ENCODE measurements at regions not wholly inside any gene's neighbourhood (a gene's known extent, or its start where the extent isn't known, plus 50 kb on each side); places are given as distances from the start of the nearest gene placed in this dataset.

DNA sequence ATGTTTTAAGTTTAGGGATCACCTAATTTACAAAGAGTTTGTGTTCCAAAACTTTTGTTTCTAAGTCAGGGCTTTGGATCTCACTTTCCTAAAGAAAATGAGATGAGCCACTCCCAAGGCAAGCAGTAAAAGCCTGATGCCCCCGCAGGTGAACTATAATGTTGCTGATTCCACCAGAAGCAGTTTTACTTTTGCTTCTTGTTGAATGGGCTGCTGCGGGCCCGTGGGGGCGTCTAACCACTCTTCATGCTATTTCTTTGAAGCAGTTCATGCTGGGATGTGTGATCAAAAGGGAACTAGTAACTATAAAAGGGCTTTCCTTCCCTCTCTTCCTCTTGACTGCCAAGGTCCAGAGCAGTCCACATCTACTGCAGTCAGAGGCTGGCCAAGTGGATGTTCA lies 118.7 kb upstream of the NEBL start:
- no peaks in the 10 kb centered on the region for H3K36me3 ChIP-seq (ENCODE audit: insufficient read depth, low read length)
- no peaks in the 10 kb centered on the region for H4K20me1 ChIP-seq (ENCODE audit: insufficient read depth)
- no peaks in the 10 kb centered on the region for H3K27me3 ChIP-seq (ENCODE audit: insufficient read depth, low read depth, low read length)
- H3K9ac ChIP-seq (ENCODE audit: low read length): no peak overlapping the region
- no peak overlapping the region for H3K4me3 ChIP-seq (ENCODE audit: low read length)
- H3K27ac ChIP-seq (ENCODE audit: low read length): no peak overlapping the region
- TF ChIP-seq, protein P1, sequence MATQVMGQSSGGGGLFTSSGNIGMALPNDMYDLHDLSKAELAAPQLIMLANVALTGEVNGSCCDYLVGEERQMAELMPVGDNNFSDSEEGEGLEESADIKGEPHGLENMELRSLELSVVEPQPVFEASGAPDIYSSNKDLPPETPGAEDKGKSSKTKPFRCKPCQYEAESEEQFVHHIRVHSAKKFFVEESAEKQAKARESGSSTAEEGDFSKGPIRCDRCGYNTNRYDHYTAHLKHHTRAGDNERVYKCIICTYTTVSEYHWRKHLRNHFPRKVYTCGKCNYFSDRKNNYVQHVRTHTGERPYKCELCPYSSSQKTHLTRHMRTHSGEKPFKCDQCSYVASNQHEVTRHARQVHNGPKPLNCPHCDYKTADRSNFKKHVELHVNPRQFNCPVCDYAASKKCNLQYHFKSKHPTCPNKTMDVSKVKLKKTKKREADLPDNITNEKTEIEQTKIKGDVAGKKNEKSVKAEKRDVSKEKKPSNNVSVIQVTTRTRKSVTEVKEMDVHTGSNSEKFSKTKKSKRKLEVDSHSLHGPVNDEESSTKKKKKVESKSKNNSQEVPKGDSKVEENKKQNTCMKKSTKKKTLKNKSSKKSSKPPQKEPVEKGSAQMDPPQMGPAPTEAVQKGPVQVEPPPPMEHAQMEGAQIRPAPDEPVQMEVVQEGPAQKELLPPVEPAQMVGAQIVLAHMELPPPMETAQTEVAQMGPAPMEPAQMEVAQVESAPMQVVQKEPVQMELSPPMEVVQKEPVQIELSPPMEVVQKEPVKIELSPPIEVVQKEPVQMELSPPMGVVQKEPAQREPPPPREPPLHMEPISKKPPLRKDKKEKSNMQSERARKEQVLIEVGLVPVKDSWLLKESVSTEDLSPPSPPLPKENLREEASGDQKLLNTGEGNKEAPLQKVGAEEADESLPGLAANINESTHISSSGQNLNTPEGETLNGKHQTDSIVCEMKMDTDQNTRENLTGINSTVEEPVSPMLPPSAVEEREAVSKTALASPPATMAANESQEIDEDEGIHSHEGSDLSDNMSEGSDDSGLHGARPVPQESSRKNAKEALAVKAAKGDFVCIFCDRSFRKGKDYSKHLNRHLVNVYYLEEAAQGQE (IDR thresholded peaks at IDR 0.05; ENCODE audit: borderline replicate concordance): no peak
- TF ChIP-seq EZH2 (IDR thresholded peaks at IDR 0.05; ENCODE audit: borderline replicate concordance, insufficient read depth, low read length, poor library complexity, severe bottlenecking): no peak
- TF ChIP-seq POLR2AphosphoS5 (IDR thresholded peaks at IDR 0.05): no peak
- no peaks in the 10 kb centered on the region for H3K9me2 ChIP-seq (ENCODE audit: insufficient read depth, low read length)
- no peak overlapping the region for H3K4me2 ChIP-seq (ENCODE audit: low read length)
- H3K79me2 ChIP-seq (replicated peaks; ENCODE audit: insufficient read depth, low read length): no peaks in the 10 kb centered on the region
- H3F3A ChIP-seq (ENCODE audit: insufficient read depth, low read length, poor library complexity, severe bottlenecking): no peaks in the 10 kb centered on the region
- no peaks in the 10 kb centered on the region for H3K9me3 ChIP-seq (ENCODE audit: low read length)
- H2AFZ ChIP-seq (ENCODE audit: low read depth, low read length): no peak overlapping the region

DNA sequence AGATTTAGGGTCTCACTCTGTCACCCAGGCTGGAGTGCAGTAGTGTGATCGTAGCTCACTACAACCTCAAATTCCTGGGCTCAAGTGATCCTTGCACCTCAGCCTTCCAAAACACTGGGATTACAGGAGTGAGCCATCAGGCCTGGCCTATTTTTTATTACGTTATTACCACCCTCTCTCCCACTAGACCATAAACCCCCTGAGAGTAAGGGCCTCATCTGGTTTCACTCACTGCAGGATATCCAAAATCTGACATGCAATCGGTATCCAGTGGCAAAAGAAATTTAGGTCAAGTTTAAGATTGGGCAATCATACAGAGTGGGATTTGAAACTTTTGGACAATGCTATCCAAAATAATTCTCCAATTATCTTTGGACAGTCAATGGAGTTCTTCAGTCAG lies 117.0 kb upstream of the NEBL start:
- Histone ChIP-seq H3K9me2 (ENCODE audit: insufficient read depth, low read length) (no peaks in the 10 kb centered on the region), H3K36me3 (ENCODE audit: insufficient read depth, low read length) (no peaks in the 10 kb centered on the region), H3K27me3 (ENCODE audit: insufficient read depth, low read depth, low read length) (no peaks in the 10 kb centered on the region), H3K79me2 (replicated peaks; ENCODE audit: insufficient read depth, low read length) (no peaks in the 10 kb centered on the region), H3K4me3 (ENCODE audit: low read length) (no peak overlapping the region), H3K9me3 (ENCODE audit: low read length) (no peaks in the 10 kb centered on the region), H4K20me1 (ENCODE audit: insufficient read depth) (no peaks in the 10 kb centered on the region), H3F3A (ENCODE audit: insufficient read depth, low read length, poor library complexity, severe bottlenecking) (no peaks in the 10 kb centered on the region), H3K27ac (ENCODE audit: low read length) (no peak overlapping the region), H3K9ac (ENCODE audit: low read length) (no peak overlapping the region), H3K4me2 (ENCODE audit: low read length) (no peak overlapping the region), H2AFZ (ENCODE audit: low read depth, low read length) (no peak overlapping the region)
- no peak for TF ChIP-seq SMC3 (conservative IDR thresholded peaks at IDR 0.05; ENCODE audit: poor library complexity)
- TF ChIP-seq TAF1 (IDR thresholded peaks at IDR 0.05; ENCODE audit: low read depth): no peak
- TF ChIP-seq, protein P1 (IDR thresholded peaks at IDR 0.05; ENCODE audit: borderline replicate concordance): no peak
- TF ChIP-seq RAD21 (conservative IDR thresholded peaks at IDR 0.05): no peak
- no peak for TF ChIP-seq EP300 (conservative IDR thresholded peaks at IDR 0.05; ENCODE audit: poor library complexity, severe bottlenecking)
- TF ChIP-seq, protein P2, sequence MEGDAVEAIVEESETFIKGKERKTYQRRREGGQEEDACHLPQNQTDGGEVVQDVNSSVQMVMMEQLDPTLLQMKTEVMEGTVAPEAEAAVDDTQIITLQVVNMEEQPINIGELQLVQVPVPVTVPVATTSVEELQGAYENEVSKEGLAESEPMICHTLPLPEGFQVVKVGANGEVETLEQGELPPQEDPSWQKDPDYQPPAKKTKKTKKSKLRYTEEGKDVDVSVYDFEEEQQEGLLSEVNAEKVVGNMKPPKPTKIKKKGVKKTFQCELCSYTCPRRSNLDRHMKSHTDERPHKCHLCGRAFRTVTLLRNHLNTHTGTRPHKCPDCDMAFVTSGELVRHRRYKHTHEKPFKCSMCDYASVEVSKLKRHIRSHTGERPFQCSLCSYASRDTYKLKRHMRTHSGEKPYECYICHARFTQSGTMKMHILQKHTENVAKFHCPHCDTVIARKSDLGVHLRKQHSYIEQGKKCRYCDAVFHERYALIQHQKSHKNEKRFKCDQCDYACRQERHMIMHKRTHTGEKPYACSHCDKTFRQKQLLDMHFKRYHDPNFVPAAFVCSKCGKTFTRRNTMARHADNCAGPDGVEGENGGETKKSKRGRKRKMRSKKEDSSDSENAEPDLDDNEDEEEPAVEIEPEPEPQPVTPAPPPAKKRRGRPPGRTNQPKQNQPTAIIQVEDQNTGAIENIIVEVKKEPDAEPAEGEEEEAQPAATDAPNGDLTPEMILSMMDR (IDR thresholded peaks at IDR 0.05; ENCODE audit: poor library complexity, severe bottlenecking): no peak
- no peak for TF ChIP-seq EZH2 (IDR thresholded peaks at IDR 0.05; ENCODE audit: borderline replicate concordance, insufficient read depth, low read length, poor library complexity, severe bottlenecking)
- TF ChIP-seq POLR2AphosphoS5 (IDR thresholded peaks at IDR 0.05): no peak
- no peak for TF ChIP-seq MXI1 (conservative IDR thresholded peaks at IDR 0.05; ENCODE audit: poor library complexity, severe bottlenecking)
